Thyroid gland (tissue), 4 donors: ENCODE measurements at regions not wholly inside any gene's neighbourhood (a gene's known extent, or its start where the extent isn't known, plus 50 kb on each side); places are given as distances from the start of the nearest gene placed in this dataset.

Experiments used
- CTCF ChIP-seq, 6 experiments: fragments of 200-600 bp in 3 of 6; fragments of 450-650 bp in 3 of 6; sonication (generic) in 3 of 6; IDR thresholded peaks; one replicate each; pipeline ENCODE4 v1.5.1; 2016 to 2019; ENCODE audit warnings: antibody characterized with exemption in 6 of 6, mild to moderate bottlenecking in 2 of 6, inconsistent platforms in 1 of 6, moderate library complexity in 1 of 6
- POLR2A ChIP-seq, 2 donors: fragments of 450-650 bp; IDR thresholded peaks; one replicate each; pipeline ENCODE4 v1.6.1; 2017; ENCODE audit warnings: antibody characterized with exemption in 2 of 2, mild to moderate bottlenecking in 2 of 2, moderate library complexity in 1 of 2

GRCh38 chr6:73978330-73978729 lies 282.3 kb downstream of the CD109 start:
- no peak for TF ChIP-seq CTCF (IDR thresholded peaks at IDR 0.05)
- TF ChIP-seq POLR2A (IDR thresholded peaks at IDR 0.05) = no peak
